Liver (tissue), 8 donors: ENCODE measurements at regions not wholly inside any gene's neighbourhood (a gene's known extent, or its start where the extent isn't known, plus 50 kb on each side); places are given as distances from the start of the nearest gene placed in this dataset.

Source experiments
- DNase-seq: peaks from one replicate; pipeline ENCODE4 v3.0.0-alpha.2; 2017; ENCODE audit warnings: low spot score
- H3K27ac ChIP-seq, 2 donors: one replicate each; pipeline ENCODE4 v1.7.0; 2013; ENCODE audit warnings: inconsistent platforms in 2 of 2, low read length in 2 of 2, control low read depth in 1 of 2, low read depth in 1 of 2, mild to moderate bottlenecking in 1 of 2
- H3K27me3 ChIP-seq, 4 donors: one replicate each; pipeline versions ENCODE4 v1.6.1 to v1.7.0; 2013; ENCODE audit warnings: low read length in 3 of 4, inconsistent platforms in 1 of 4, mild to moderate bottlenecking in 1 of 4, moderate library complexity in 1 of 4; ENCODE audit not compliant: control insufficient read depth in 4 of 4, insufficient read depth in 4 of 4
- H3K36me3 ChIP-seq, 4 donors: one replicate each; pipeline versions ENCODE4 v1.6.1 to v1.7.0; 2013; ENCODE audit warnings: low read length in 3 of 4, mild to moderate bottlenecking in 3 of 4, low read depth in 1 of 4, moderate library complexity in 1 of 4; ENCODE audit not compliant: control insufficient read depth in 4 of 4, insufficient read depth in 3 of 4
- H3K4me1 ChIP-seq, 4 donors: one replicate each; pipeline versions ENCODE4 v1.6.1 to v1.7.0; 2013; ENCODE audit warnings: low read length in 3 of 4, mild to moderate bottlenecking in 3 of 4, moderate library complexity in 1 of 4; ENCODE audit not compliant: control insufficient read depth in 4 of 4, insufficient read depth in 4 of 4
- H3K4me3 ChIP-seq, 3 donors: one replicate each; pipeline versions ENCODE4 v1.6.1 to v1.7.0; 2013; ENCODE audit warnings: low read length in 3 of 3, control low read depth in 1 of 3, low read depth in 1 of 3, mild to moderate bottlenecking in 1 of 3
- H3K9ac ChIP-seq, 2 donors: one replicate each; pipeline ENCODE4 v1.7.0; 2013; ENCODE audit warnings: low read length in 2 of 2, mild to moderate bottlenecking in 2 of 2, moderate library complexity in 2 of 2, control low read depth in 1 of 2, low read depth in 1 of 2
- H3K9me3 ChIP-seq, 4 donors: one replicate each; pipeline versions ENCODE4 v1.6.1 to v1.7.0; 2013; ENCODE audit warnings: low read length in 3 of 4; ENCODE audit not compliant: control insufficient read depth in 4 of 4
- EGR1 ChIP-seq, 2 donors: IDR thresholded peaks; 2 replicates each; pipeline ENCODE4 v1.6.1; 2016 to 2018; ENCODE audit warnings: antibody characterized with exemption in 2 of 2, low read depth in 2 of 2
- FOXA1 ChIP-seq: IDR thresholded peaks from 2 replicates; pipeline ENCODE4 v1.6.1; 2016; ENCODE audit warnings: antibody characterized with exemption
- FOXA2 ChIP-seq: IDR thresholded peaks from 2 replicates; pipeline ENCODE4 v1.6.1; 2016; ENCODE audit warnings: antibody characterized with exemption
- GABPA ChIP-seq, 2 donors: IDR thresholded peaks in 1 of 2; conservative IDR thresholded peaks in 1 of 2; 2 replicates each; pipeline ENCODE4 v1.6.1; 2016; ENCODE audit warnings: antibody characterized with exemption in 2 of 2, mild to moderate bottlenecking in 1 of 2, moderate library complexity in 1 of 2
- HNF4A ChIP-seq, 2 donors: conservative IDR thresholded peaks; 2 replicates each; pipeline ENCODE4 v1.6.1; 2016; ENCODE audit warnings: antibody characterized with exemption in 2 of 2, mild to moderate bottlenecking in 2 of 2
- JUND ChIP-seq, 2 donors: IDR thresholded peaks; 2 replicates each; pipeline ENCODE4 v1.6.1; 2016; ENCODE audit warnings: antibody characterized with exemption in 2 of 2
- RXRA ChIP-seq, 2 donors: IDR thresholded peaks; 2 replicates each; pipeline ENCODE4 v1.6.1; 2017 to 2018; ENCODE audit warnings: antibody characterized with exemption in 2 of 2, mild to moderate bottlenecking in 1 of 2
- SP1 ChIP-seq: IDR thresholded peaks from 2 replicates; pipeline ENCODE4 v1.6.1; 2018; ENCODE audit warnings: antibody characterized with exemption, mild to moderate bottlenecking
- TAF1 ChIP-seq: conservative IDR thresholded peaks from 2 replicates; pipeline ENCODE4 v1.6.1; 2016; ENCODE audit warnings: antibody characterized with exemption, mild to moderate bottlenecking
- YY1 ChIP-seq: IDR thresholded peaks from 2 replicates; pipeline ENCODE4 v1.6.1; 2016; ENCODE audit warnings: antibody characterized with exemption, mild to moderate bottlenecking
- WGBS: extraction: QIAGEN DNeasy Blood & Tissue Kit; methylation state at CpG from one replicate; pipeline ENCODE4 v1.1.7; 2013; 5-methylcytosine and 5-hydroxymethylcytosine counted together
- TF ChIP-seq, protein P1 (sequence below): IDR thresholded peaks from 2 replicates; pipeline ENCODE4 v1.6.1; 2016; ENCODE audit warnings: antibody characterized with exemption, mild to moderate bottlenecking
- TF ChIP-seq, protein P2 (sequence below): fragments of 150-350 bp; IDR thresholded peaks from 2 replicates; pipeline ENCODE4 v1.5.1; 2017; ENCODE audit warnings: improper control_type of control experiment, low read depth, low read length; ENCODE audit not compliant: missing input control
- donor health status: healthy.
- donor health status: healthy.
- donor health status: healthy.
- donor health status: healthy.
- donor health status: healthy.

DNA sequence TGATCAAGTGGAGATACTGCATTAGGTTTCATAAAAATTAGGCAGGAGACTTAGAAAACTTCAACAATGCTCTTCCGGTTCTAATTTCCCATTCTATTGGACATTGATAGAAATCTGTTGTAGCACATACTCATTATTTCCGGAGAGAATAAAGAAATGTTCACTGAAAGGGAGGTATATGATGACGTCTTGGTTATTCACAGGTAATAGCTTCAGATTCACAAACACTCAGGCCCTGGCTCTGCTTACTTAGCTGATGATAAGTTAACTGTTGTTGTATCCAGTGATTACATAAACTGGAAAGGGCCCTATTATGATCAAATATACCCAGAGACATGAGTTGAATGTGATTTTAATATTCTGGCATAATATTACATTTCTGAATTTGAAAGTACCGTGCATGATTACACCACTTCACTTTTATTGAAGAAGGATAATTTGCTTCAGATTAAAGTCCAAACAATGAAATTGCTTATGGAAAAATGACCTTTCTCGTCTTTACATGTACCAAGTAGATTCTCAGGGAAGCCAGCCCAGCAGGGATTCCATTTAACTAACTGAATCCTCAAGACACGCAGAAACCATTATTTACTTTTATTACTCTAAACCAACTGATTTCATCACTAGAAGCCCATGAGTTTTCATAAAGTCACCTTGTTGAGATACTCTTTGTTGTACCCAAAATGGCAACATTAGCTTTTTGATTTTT, 288.0 kb upstream of the PITRM1 start:
- 83% methylated on average over 6 of the region's 6 CpGs for WGBS
- H3K4me3 ChIP-seq = no peak overlapping the region
- no peaks in the 10 kb centered on the region for H3K36me3 ChIP-seq
- no peak overlapping the region for H3K27ac ChIP-seq
- peaks cover 0 to 9% (median 0%) of the 10 kb centered on the region in 4 donors for H3K4me1 ChIP-seq
- TF ChIP-seq EGR1 (IDR thresholded peaks at IDR 0.05; ENCODE audit: low read depth in 2 of 2) (no peak), FOXA2 (no peak), GABPA (IDR thresholded peaks at IDR 0.05 in 1 of 2, conservative IDR thresholded peaks at IDR 0.05 in 1 of 2) (no peak), TAF1 (no peak), FOXA1 (no peak), SP1 (no peak), RXRA (IDR thresholded peaks at IDR 0.05) (no peak), JUND (IDR thresholded peaks at IDR 0.05) (no peak), YY1 (no peak), HNF4A (conservative IDR thresholded peaks at IDR 0.05) (no peak)
- DNase-seq = no peak
- H3K9me3 ChIP-seq = no peaks in the 10 kb centered on the region
- H3K27me3 ChIP-seq = no peaks in the 10 kb centered on the region
- no peak overlapping the region for H3K9ac ChIP-seq

DNA sequence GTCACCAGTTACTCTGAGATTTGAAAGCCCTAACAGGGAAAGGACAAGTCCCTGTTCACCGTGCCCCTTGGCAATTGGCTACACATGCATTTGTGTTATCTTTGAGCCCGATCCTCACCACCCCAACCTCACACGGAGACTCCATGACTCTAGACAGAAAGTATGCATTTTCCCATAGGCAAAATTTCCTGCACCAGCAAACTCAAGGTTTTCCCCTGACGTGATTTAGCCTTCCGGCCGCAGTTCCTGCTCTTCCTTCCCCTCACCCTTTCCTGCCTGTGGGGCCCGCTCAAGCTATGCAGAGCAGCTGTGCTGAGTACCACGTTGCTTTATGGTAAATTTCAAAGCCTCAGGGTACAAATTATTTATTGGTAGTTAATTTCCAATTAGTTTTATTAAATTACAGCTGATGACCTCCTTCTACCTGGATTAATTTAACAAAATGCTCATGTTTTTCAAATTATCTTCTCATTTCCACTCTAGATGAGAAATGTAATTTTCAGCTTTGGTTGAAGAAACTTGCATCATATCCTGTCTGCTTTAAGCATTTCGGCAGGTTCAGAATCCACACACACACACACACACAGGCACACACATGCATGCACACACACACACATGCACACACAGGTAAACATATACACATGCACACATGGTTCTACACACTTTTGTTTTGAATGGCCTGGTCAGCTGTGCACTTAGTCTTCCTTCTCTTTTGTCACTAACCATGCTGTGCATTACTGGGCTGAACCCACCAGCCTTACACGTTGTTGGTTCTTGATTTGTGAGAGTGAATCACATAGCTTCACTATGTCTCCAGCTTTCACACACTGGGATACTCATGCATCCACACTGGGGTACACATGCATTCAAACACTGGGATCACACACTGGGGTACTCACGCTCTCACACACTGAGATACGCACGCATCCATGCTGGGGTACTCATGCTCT, 283.1 kb upstream of the PITRM1 start:
- no peaks in the 10 kb centered on the region for H3K4me1 ChIP-seq
- no peak for DNase-seq
- H3K36me3 ChIP-seq = no peaks in the 10 kb centered on the region
- peak overlapping the region in 1 of 2 donors; percentile 9 for H3K27ac ChIP-seq
- 80% methylated on average over 13 of the region's 13 CpGs for WGBS
- no peaks in the 10 kb centered on the region for H3K27me3 ChIP-seq
- no peaks in the 10 kb centered on the region for H3K9me3 ChIP-seq
- H3K9ac ChIP-seq = no peak overlapping the region
- no peak overlapping the region for H3K4me3 ChIP-seq
- TF ChIP-seq GABPA (IDR thresholded peaks at IDR 0.05 in 1 of 2, conservative IDR thresholded peaks at IDR 0.05 in 1 of 2) (no peak), FOXA1 (no peak), RXRA (IDR thresholded peaks at IDR 0.05) (no peak), HNF4A (conservative IDR thresholded peaks at IDR 0.05) (no peak)
- TF ChIP-seq, protein P1, sequence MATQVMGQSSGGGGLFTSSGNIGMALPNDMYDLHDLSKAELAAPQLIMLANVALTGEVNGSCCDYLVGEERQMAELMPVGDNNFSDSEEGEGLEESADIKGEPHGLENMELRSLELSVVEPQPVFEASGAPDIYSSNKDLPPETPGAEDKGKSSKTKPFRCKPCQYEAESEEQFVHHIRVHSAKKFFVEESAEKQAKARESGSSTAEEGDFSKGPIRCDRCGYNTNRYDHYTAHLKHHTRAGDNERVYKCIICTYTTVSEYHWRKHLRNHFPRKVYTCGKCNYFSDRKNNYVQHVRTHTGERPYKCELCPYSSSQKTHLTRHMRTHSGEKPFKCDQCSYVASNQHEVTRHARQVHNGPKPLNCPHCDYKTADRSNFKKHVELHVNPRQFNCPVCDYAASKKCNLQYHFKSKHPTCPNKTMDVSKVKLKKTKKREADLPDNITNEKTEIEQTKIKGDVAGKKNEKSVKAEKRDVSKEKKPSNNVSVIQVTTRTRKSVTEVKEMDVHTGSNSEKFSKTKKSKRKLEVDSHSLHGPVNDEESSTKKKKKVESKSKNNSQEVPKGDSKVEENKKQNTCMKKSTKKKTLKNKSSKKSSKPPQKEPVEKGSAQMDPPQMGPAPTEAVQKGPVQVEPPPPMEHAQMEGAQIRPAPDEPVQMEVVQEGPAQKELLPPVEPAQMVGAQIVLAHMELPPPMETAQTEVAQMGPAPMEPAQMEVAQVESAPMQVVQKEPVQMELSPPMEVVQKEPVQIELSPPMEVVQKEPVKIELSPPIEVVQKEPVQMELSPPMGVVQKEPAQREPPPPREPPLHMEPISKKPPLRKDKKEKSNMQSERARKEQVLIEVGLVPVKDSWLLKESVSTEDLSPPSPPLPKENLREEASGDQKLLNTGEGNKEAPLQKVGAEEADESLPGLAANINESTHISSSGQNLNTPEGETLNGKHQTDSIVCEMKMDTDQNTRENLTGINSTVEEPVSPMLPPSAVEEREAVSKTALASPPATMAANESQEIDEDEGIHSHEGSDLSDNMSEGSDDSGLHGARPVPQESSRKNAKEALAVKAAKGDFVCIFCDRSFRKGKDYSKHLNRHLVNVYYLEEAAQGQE = no peak
- TF ChIP-seq, protein P2, sequence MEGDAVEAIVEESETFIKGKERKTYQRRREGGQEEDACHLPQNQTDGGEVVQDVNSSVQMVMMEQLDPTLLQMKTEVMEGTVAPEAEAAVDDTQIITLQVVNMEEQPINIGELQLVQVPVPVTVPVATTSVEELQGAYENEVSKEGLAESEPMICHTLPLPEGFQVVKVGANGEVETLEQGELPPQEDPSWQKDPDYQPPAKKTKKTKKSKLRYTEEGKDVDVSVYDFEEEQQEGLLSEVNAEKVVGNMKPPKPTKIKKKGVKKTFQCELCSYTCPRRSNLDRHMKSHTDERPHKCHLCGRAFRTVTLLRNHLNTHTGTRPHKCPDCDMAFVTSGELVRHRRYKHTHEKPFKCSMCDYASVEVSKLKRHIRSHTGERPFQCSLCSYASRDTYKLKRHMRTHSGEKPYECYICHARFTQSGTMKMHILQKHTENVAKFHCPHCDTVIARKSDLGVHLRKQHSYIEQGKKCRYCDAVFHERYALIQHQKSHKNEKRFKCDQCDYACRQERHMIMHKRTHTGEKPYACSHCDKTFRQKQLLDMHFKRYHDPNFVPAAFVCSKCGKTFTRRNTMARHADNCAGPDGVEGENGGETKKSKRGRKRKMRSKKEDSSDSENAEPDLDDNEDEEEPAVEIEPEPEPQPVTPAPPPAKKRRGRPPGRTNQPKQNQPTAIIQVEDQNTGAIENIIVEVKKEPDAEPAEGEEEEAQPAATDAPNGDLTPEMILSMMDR = no peak
